B cell (primary cell): ENCODE measurements at regions not wholly inside any gene's neighbourhood (a gene's known extent, or its start where the extent isn't known, plus 50 kb on each side); places are given as distances from the start of the nearest gene placed in this dataset.

ENCODE experiments used
- ATAC-seq: fragments of 200-7000 bp; cut with Tn5 transposase; one replicate; pipeline ENCODE4 v1.10.0; 2021; ENCODE audit warnings: low read depth, mild to moderate bottlenecking, moderate number of reproducible peaks, moderate library complexity
- CTCF ChIA-PET: fragments of 350-600 bp; sonication (Branson Sonifier 250); formaldehyde crosslinking; loops from one replicate; lab custom pipeline; 2021; ENCODE audit warnings: antibody characterized with exemption, inconsistent platforms; lab: Charles Lee
- POLR2A ChIA-PET: fragments of 350-600 bp; sonication (Branson Sonifier 250); formaldehyde crosslinking; loops from one replicate; lab custom pipeline; 2021; ENCODE audit warnings: antibody characterized with exemption; lab: Charles Lee
- DNase-seq: peaks from one replicate; pipeline ENCODE4 v3.0.0; 2013
- H2AFZ ChIP-seq: 2 replicates; pipeline ENCODE4 v1.6.1; 2012; ENCODE audit warnings: mild to moderate bottlenecking, low read depth, low read length; ENCODE audit not compliant: insufficient read depth, poor library complexity, severe bottlenecking
- H3K27ac ChIP-seq, 2 donors: 1 replicate in 1 of 2; 2 replicates in 1 of 2; pipeline ENCODE4 v1.5.1; 2012 to 2013; ENCODE audit warnings: low read length in 2 of 2, mild to moderate bottlenecking in 2 of 2, moderate library complexity in 1 of 2
- H3K27me3 ChIP-seq, 4 experiments: fragments of 200-600 bp in 1 of 4; sonication (generic) in 1 of 4; replicated peaks in 1 of 4; 1 replicate in 2 of 4; 2 replicates in 2 of 4; pipeline versions ENCODE4 v1.6.1 to v1.7.0; 2013 to 2016; ENCODE audit warnings: low read length in 3 of 4, mild to moderate bottlenecking in 2 of 4, mixed read lengths in 1 of 4, moderate library complexity in 1 of 4; ENCODE audit not compliant: insufficient read depth in 4 of 4, control insufficient read depth in 3 of 4; ENCODE audit errors: control extremely low read depth in 1 of 4
- H3K36me3 ChIP-seq, 2 experiments: replicated peaks in 1 of 2; 1 replicate in 1 of 2; 2 replicates in 1 of 2; pipeline versions ENCODE4 v1.6.1 to v1.7.1; 2013; ENCODE audit warnings: low read length in 1 of 2; ENCODE audit not compliant: insufficient read depth in 2 of 2, control insufficient read depth in 1 of 2; ENCODE audit errors: control extremely low read depth in 1 of 2, extremely low read depth in 1 of 2
- H3K4me1 ChIP-seq, 2 donors: fragments of 200-600 bp in 1 of 2; sonication (generic) in 1 of 2; 1 replicate in 1 of 2; 2 replicates in 1 of 2; pipeline versions ENCODE4 v1.5.1 to v1.6.1; 2013 to 2017; ENCODE audit warnings: low read length in 2 of 2; ENCODE audit not compliant: control insufficient read depth in 2 of 2, insufficient read depth in 2 of 2
- H3K4me2 ChIP-seq: replicated peaks from 2 replicates; pipeline ENCODE3; 2012; ENCODE audit warnings: mild to moderate bottlenecking, low read depth, low read length; ENCODE audit not compliant: poor library complexity, severe bottlenecking
- H3K4me3 ChIP-seq, 5 experiments: fragments of 200-600 bp in 1 of 5; sonication (generic) in 1 of 5; 1 replicate in 3 of 5; 2 replicates in 2 of 5; pipeline versions ENCODE4 v1.5.1 to v1.7.0; 2011 to 2016; ENCODE audit warnings: low read length in 4 of 5, mild to moderate bottlenecking in 4 of 5, low read depth in 2 of 5, control low read depth in 1 of 5, moderate library complexity in 1 of 5; ENCODE audit not compliant: insufficient read depth in 1 of 5; ENCODE audit errors: control extremely low read depth in 1 of 5, extremely low read depth in 1 of 5
- H3K79me2 ChIP-seq: fragments of 200-600 bp; sonication (generic); one replicate; pipeline ENCODE4 v1.6.0; 2016; ENCODE audit warnings: low read length; ENCODE audit not compliant: control insufficient read depth, insufficient read depth
- H3K9ac ChIP-seq: fragments of 200-600 bp; sonication (generic); 2 replicates; pipeline ENCODE4 v1.6.1; 2017; ENCODE audit warnings: mild to moderate bottlenecking, low read length, moderate library complexity
- H3K9me3 ChIP-seq, 3 donors: one replicate each; pipeline versions ENCODE4 v1.6.1 to v1.7.1; 2013; ENCODE audit warnings: low read length in 2 of 3; ENCODE audit not compliant: control insufficient read depth in 2 of 3, insufficient read depth in 1 of 3; ENCODE audit errors: control extremely low read depth in 1 of 3
- H4K20me1 ChIP-seq: 2 replicates; pipeline ENCODE4 v1.6.0; 2012; ENCODE audit warnings: mild to moderate bottlenecking, low read length; ENCODE audit not compliant: insufficient read depth, control insufficient read depth, poor library complexity, severe bottlenecking
- H3K27ac Mint-ChIP-seq: one replicate; pipeline ENCODE4 v1.8.0; 2021; ENCODE audit warnings: mixed read lengths
- H3K27me3 Mint-ChIP-seq: one replicate; pipeline ENCODE4 v1.8.0; 2021; ENCODE audit warnings: mixed read lengths
- H3K4me1 Mint-ChIP-seq: one replicate; pipeline ENCODE4 v1.8.0; 2021; ENCODE audit warnings: mixed read lengths
- H3K4me3 Mint-ChIP-seq: one replicate; pipeline ENCODE4 v1.8.0; 2021; ENCODE audit warnings: mixed read lengths
- H3K9me3 Mint-ChIP-seq: one replicate; pipeline ENCODE4 v1.8.0; 2022; ENCODE audit warnings: mixed read lengths; ENCODE audit not compliant: insufficient read depth
- CTCF ChIP-seq: fragments of 200-600 bp; IDR thresholded peaks from one replicate; pipeline ENCODE4 v1.8.0; 2022; ENCODE audit warnings: antibody characterized with exemption, mild to moderate bottlenecking
- EZH2 ChIP-seq: IDR thresholded peaks from 2 replicates; pipeline ENCODE4 v1.6.1; 2012; ENCODE audit warnings: borderline replicate concordance, low read depth, mild to moderate bottlenecking, moderate library complexity, low read length; ENCODE audit not compliant: insufficient read depth, poor library complexity, severe bottlenecking
- WGBS: methylation state at CpG from one replicate; pipeline ENCODE4 v1.1.5; 2013; ENCODE audit warnings: missing lambda C conversion rate; ENCODE audit not compliant: insufficient coverage; 5-methylcytosine and 5-hydroxymethylcytosine counted together
- intact Hi-C: fragments of 100-400 bp; cut with micrococcal nuclease; formaldehyde crosslinking; loops from one replicate; pipeline ENCODE4 v1.10.0; 2022

GRCh38 chr15:69955240-69955894 is 142.3 kb downstream of the TLE3 start:
- intact Hi-C loops = loop anchor here (5.0 kb wide), 2 partner anchors 73 to 82 kb away; no protein-coding TSS in a partner anchor
- no peak overlapping the region for H3K4me2 ChIP-seq
- peaks cover 14% of the 10 kb centered on the region for H3K4me1 Mint-ChIP-seq
- peaks cover 0 to 9% of the 10 kb centered on the region in 2 donors for H3K4me1 ChIP-seq
- no peak overlapping the region for H3K9ac ChIP-seq
- DNase-seq (no peak), ATAC-seq (no peak)
- no peak overlapping the region for H3K4me3 ChIP-seq
- H3K36me3 ChIP-seq = no peaks in the 10 kb centered on the region
- H3K79me2 ChIP-seq = no peaks in the 10 kb centered on the region
- no peak overlapping the region for H3K27ac ChIP-seq
- H4K20me1 ChIP-seq = no peaks in the 10 kb centered on the region
- H3K27me3 Mint-ChIP-seq = peaks cover 5% of the 10 kb centered on the region
- peaks cover 0 to 7% (median 0%) of the 10 kb centered on the region in 3 donors for H3K9me3 ChIP-seq
- POLR2A ChIA-PET = no interaction called here
- TF ChIP-seq CTCF (no peak), EZH2 (no peak)
- H3K9me3 Mint-ChIP-seq = no peaks in the 10 kb centered on the region
- H3K27me3 ChIP-seq = peaks cover 0 to 7% (median 0%) of the 10 kb centered on the region in 4 experiments
- 89% methylated on average over 8 of the region's 9 CpGs for WGBS
- H2AFZ ChIP-seq = no peak overlapping the region
- CTCF ChIA-PET = interaction anchor here (1.5 kb wide), 1 partner anchor 117 kb away, joined by 3 read pairs; no protein-coding TSS in a partner anchor
- H3K4me3 Mint-ChIP-seq = no peak overlapping the region
- no peak overlapping the region for H3K27ac Mint-ChIP-seq

GRCh38 chr15:69956417-69956816 is 141.3 kb downstream of the TLE3 start:
- Histone ChIP-seq H3K4me2 (no peak overlapping the region), H3K27ac (no peak overlapping the region), H3K4me1 (peaks cover 0 to 9% of the 10 kb centered on the region in 2 donors), H3K4me3 (no peak overlapping the region), H3K9ac (no peak overlapping the region), H4K20me1 (no peaks in the 10 kb centered on the region), H2AFZ (no peak overlapping the region), H3K27me3 (peaks cover 0 to 7% (median 0%) of the 10 kb centered on the region in 4 experiments), H3K79me2 (no peaks in the 10 kb centered on the region), H3K9me3 (peaks cover 0 to 7% (median 0%) of the 10 kb centered on the region in 3 donors), H3K36me3 (no peaks in the 10 kb centered on the region)
- no peaks in the 10 kb centered on the region for H3K9me3 Mint-ChIP-seq
- H3K4me3 Mint-ChIP-seq = no peak overlapping the region
- TF ChIP-seq CTCF (no peak), EZH2 (no peak)
- peaks cover 14% of the 10 kb centered on the region for H3K4me1 Mint-ChIP-seq
- ChIA-PET POLR2A (no interaction called here), CTCF (no interaction called here)
- ATAC-seq = no peak
- no peak overlapping the region for H3K27ac Mint-ChIP-seq
- peaks cover 5% of the 10 kb centered on the region for H3K27me3 Mint-ChIP-seq
- WGBS = 100% methylated on average over 1 of the region's 5 CpGs
- intact Hi-C loops = loop anchor here (5.0 kb wide), 2 partner anchors 74 to 81 kb away; no protein-coding TSS in a partner anchor
- no peak for DNase-seq
